ENCODE measurements at regions not wholly inside any gene's neighbourhood (a gene's known extent, or its start where the extent isn't known, plus 50 kb on each side); places are given as distances from the start of the nearest gene placed in this dataset. TPM values are rescaled to one million over a fixed set of nuclear protein-coding genes. Genes with fewer than 3 reads are reported as not detected.
"Not testable (repeated sequence)": the region's sequence is repeated elsewhere in the genome, so short reads cannot be mapped to it uniquely, and the experiment has no call there.

- WGBS (ENCODE audit: insufficient coverage), result 84% methylated on average over 4 of the region's 5 CpGs
- H3K36me3 ChIP-seq (ENCODE audit: control insufficient read depth, insufficient read depth, low read length); DNase-seq (ENCODE audit: low read depth in 4 of 6, low spot score in 6 of 6); H3K4me1 ChIP-seq (ENCODE audit: control insufficient read depth, insufficient read depth, low read length); H3K27ac ChIP-seq (ENCODE audit: low read depth, low read length); H3K9me3 ChIP-seq (ENCODE audit: control insufficient read depth, insufficient read depth, low read length); H3K4me3 ChIP-seq (ENCODE audit: low read depth, low read length); H3K27me3 ChIP-seq (ENCODE audit: control insufficient read depth, insufficient read depth, low read length): not testable (repeated sequence)
Observed at GRCh38 chr15:75764845-75765550, 52.4 kb upstream of the CSPG4 start.

- H3K4me3 ChIP-seq (ENCODE audit: low read depth, low read length); H3K27me3 ChIP-seq (ENCODE audit: control insufficient read depth, insufficient read depth, low read length); H3K36me3 ChIP-seq (ENCODE audit: control insufficient read depth, insufficient read depth, low read length); H3K9me3 ChIP-seq (ENCODE audit: control insufficient read depth, insufficient read depth, low read length); DNase-seq (ENCODE audit: low read depth in 4 of 6, low spot score in 6 of 6); H3K4me1 ChIP-seq (ENCODE audit: control insufficient read depth, insufficient read depth, low read length); H3K27ac ChIP-seq (ENCODE audit: low read depth, low read length): not testable (repeated sequence)
- WGBS (ENCODE audit: insufficient coverage), result 94% methylated on average over 12 of the region's 14 CpGs
Observed at GRCh38 chr15:75763635-75764600, 51.3 kb upstream of the CSPG4 start.

GRCh38 chr15:75763137-75763611, 50.5 kb upstream of the CSPG4 start:
- H3K27me3 ChIP-seq (ENCODE audit: control insufficient read depth, insufficient read depth, low read length), result no peaks in the 10 kb centered on the region
- H3K9me3 ChIP-seq (ENCODE audit: control insufficient read depth, insufficient read depth, low read length), result no peaks in the 10 kb centered on the region
- DNase-seq (ENCODE audit: low read depth in 4 of 6, low spot score in 6 of 6), result no peak
- H3K36me3 ChIP-seq (ENCODE audit: control insufficient read depth, insufficient read depth, low read length), result no peaks in the 10 kb centered on the region
- H3K27ac ChIP-seq (ENCODE audit: low read depth, low read length), result no peak overlapping the region
- peaks cover 8% of the 10 kb centered on the region for H3K4me1 ChIP-seq (ENCODE audit: control insufficient read depth, insufficient read depth, low read length)
- H3K4me3 ChIP-seq (ENCODE audit: low read depth, low read length), result no peak overlapping the region
- WGBS (ENCODE audit: insufficient coverage), result 86% methylated on average over 6 of the region's 8 CpGs

Small RNA genes in the stretch of these regions (small RNA-seq; reads per million reads assigned to genes)
- not detected for gene RN7SL319P (ENCODE audit: low replicate concordance)

Data from spinal cord (tissue), 10 donors.